IMR-90 (cell line): ENCODE measurements at regions not wholly inside any gene's neighbourhood (a gene's known extent, or its start where the extent isn't known, plus 50 kb on each side); places are given as distances from the start of the nearest gene placed in this dataset.

Source experiments
- ATAC-seq: fragments of 200-7000 bp; cut with Tn5 transposase; 2 replicates; pipeline ENCODE4 v1.9.1; 2020; ENCODE audit warnings: low read depth, mild to moderate bottlenecking, moderate library complexity
- BruUV-seq: library from RNA; stranded (reverse); fragments of 400-500 nt; replicated peaks from 2 replicates; lab custom pipeline; 2021; lab: Mats Ljungman, UMichigan
- CTCF ChIA-PET: fragments of 300-600 bp; formaldehyde crosslinking; extraction: SDS; loops from one replicate; lab custom pipeline; 2021; ENCODE audit warnings: antibody characterized with exemption; lab: Yijun Ruan, JAX
- POLR2A ChIA-PET: fragments of 300-600 bp; sonication (Branson Sonifier 250); formaldehyde crosslinking; loops from one replicate; lab custom pipeline; 2022; ENCODE audit warnings: antibody characterized with exemption; ENCODE audit not compliant: unreplicated experiment; lab: Charles Lee
- DNase-seq: peaks from one replicate; pipeline ENCODE4 v3.0.0; 2013
- H2AFZ ChIP-seq: replicated peaks from 2 replicates; pipeline ENCODE3; 2013; ENCODE audit warnings: low read length, mild to moderate bottlenecking; ENCODE audit not compliant: poor library complexity
- H2AK5ac ChIP-seq: 2 replicates; pipeline ENCODE4 v1.6.1; 2013; ENCODE audit warnings: low read depth, low read length, inconsistent platforms
- H2AK9ac ChIP-seq: replicated peaks from 2 replicates; pipeline ENCODE3; 2013; ENCODE audit warnings: mild to moderate bottlenecking, low read depth, low read length, moderate library complexity; ENCODE audit not compliant: poor library complexity
- H2BK120ac ChIP-seq: 2 replicates; pipeline ENCODE4 v1.6.1; 2013; ENCODE audit warnings: low read depth, low read length, inconsistent platforms
- H2BK15ac ChIP-seq: 3 replicates; pipeline ENCODE4 v1.6.1; 2013; ENCODE audit warnings: low read depth, low read length, inconsistent platforms
- H2BK20ac ChIP-seq: 2 replicates; pipeline ENCODE4 v1.6.1; 2013; ENCODE audit warnings: low read depth, mild to moderate bottlenecking, inconsistent platforms, low read length, moderate library complexity
- H2BK5ac ChIP-seq: 2 replicates; pipeline ENCODE4 v1.6.1; 2013; ENCODE audit warnings: mild to moderate bottlenecking, low read depth, low read length, inconsistent platforms; ENCODE audit not compliant: poor library complexity, severe bottlenecking
- H3K14ac ChIP-seq: replicated peaks from 2 replicates; pipeline ENCODE4 v1.6.1; 2013; ENCODE audit warnings: low read depth, low read length, inconsistent platforms
- H3K18ac ChIP-seq: 2 replicates; pipeline ENCODE4 v1.6.1; 2013; ENCODE audit warnings: low read depth, low read length, control low read depth
- H3K23ac ChIP-seq: 2 replicates; pipeline ENCODE4 v1.6.1; 2013; ENCODE audit warnings: low read depth, low read length, inconsistent platforms
- H3K27ac ChIP-seq: 2 replicates; pipeline ENCODE4 v1.5.1; 2013; ENCODE audit warnings: mild to moderate bottlenecking, control low read depth, low read length; ENCODE audit not compliant: insufficient read depth
- H3K27me3 ChIP-seq: 2 replicates; pipeline ENCODE4 v1.6.1; 2013; ENCODE audit warnings: low read length; ENCODE audit not compliant: control insufficient read depth, insufficient read depth
- H3K36me3 ChIP-seq: 2 replicates; pipeline ENCODE4 v1.6.1; 2013; ENCODE audit warnings: low read length, mixed read lengths; ENCODE audit not compliant: control insufficient read depth, insufficient read depth
- H3K4ac ChIP-seq: 2 replicates; pipeline ENCODE4 v1.6.1; 2013; ENCODE audit warnings: low read depth, low read length, inconsistent platforms
- H3K4me1 ChIP-seq: 2 replicates; pipeline ENCODE4 v1.6.1; 2013; ENCODE audit warnings: low read length, mixed read lengths; ENCODE audit not compliant: control insufficient read depth, insufficient read depth
- H3K4me2 ChIP-seq: 2 replicates; pipeline ENCODE4 v1.6.1; 2013; ENCODE audit warnings: low read depth, mild to moderate bottlenecking, control low read depth, low read length, moderate library complexity
- H3K4me3 ChIP-seq: 2 replicates; pipeline ENCODE4 v1.5.1; 2013; ENCODE audit warnings: low read depth, mild to moderate bottlenecking, control low read depth, low read length, moderate library complexity; ENCODE audit not compliant: insufficient read depth
- H3K56ac ChIP-seq: 2 replicates; pipeline ENCODE4 v1.6.1; 2013; ENCODE audit warnings: low read length, inconsistent platforms; ENCODE audit not compliant: insufficient read depth; ENCODE audit errors: extremely low read depth
- H3K79me1 ChIP-seq, 2 experiments: 2 replicates each; pipeline ENCODE4 v1.6.1; 2013; ENCODE audit warnings: low read length in 2 of 2, inconsistent platforms in 1 of 2, low read depth in 1 of 2
- H3K9ac ChIP-seq: 2 replicates; pipeline ENCODE4 v1.6.1; 2013; ENCODE audit warnings: low read depth, low read length, control low read depth
- H3K9me1 ChIP-seq: 2 replicates; pipeline ENCODE4 v1.6.1; 2013; ENCODE audit warnings: low read length, inconsistent platforms; ENCODE audit not compliant: insufficient read depth
- H3K9me3 ChIP-seq: 2 replicates; pipeline ENCODE4 v1.6.1; 2013; ENCODE audit warnings: low read length; ENCODE audit not compliant: control insufficient read depth, insufficient read depth
- H4K20me1 ChIP-seq: 2 replicates; pipeline ENCODE4 v1.6.1; 2013; ENCODE audit warnings: low read length, inconsistent platforms; ENCODE audit not compliant: insufficient read depth
- H4K5ac ChIP-seq: 2 replicates; pipeline ENCODE4 v1.6.1; 2013; ENCODE audit warnings: mild to moderate bottlenecking, low read depth, low read length, control low read depth
- H4K8ac ChIP-seq, 2 experiments: 2 replicates each; pipeline ENCODE4 v1.6.1; 2013; ENCODE audit warnings: low read depth in 2 of 2, low read length in 2 of 2, control low read depth in 1 of 2, inconsistent platforms in 1 of 2
- H4K91ac ChIP-seq: 2 replicates; pipeline ENCODE4 v1.6.1; 2013; ENCODE audit warnings: low read depth, low read length, inconsistent platforms; ENCODE audit not compliant: insufficient read depth
- BHLHE40 ChIP-seq: fragments of 150-350 bp; IDR thresholded peaks from 2 replicates; pipeline ENCODE4 v1.6.1; 2016; ENCODE audit warnings: mild to moderate bottlenecking, low read depth, low read length
- CEBPB ChIP-seq: IDR thresholded peaks from 2 replicates; pipeline ENCODE4 v1.6.1; 2012; ENCODE audit warnings: low read depth, low read length, improper control_type of control experiment
- CHD1 ChIP-seq: IDR thresholded peaks from 2 replicates; pipeline ENCODE4 v1.6.1; 2012; ENCODE audit warnings: low read depth, low read length, improper control_type of control experiment
- ELK1 ChIP-seq: fragments of 150-350 bp; IDR thresholded peaks from 2 replicates; pipeline ENCODE4 v1.6.1; 2016; ENCODE audit warnings: low read depth, mild to moderate bottlenecking, low read length, moderate library complexity, borderline replicate concordance
- FOS ChIP-seq: fragments of 150-350 bp; IDR thresholded peaks from 2 replicates; pipeline ENCODE4 v1.6.1; 2016; ENCODE audit warnings: low read depth, low read length
- MAFK ChIP-seq: IDR thresholded peaks from 2 replicates; pipeline ENCODE4 v1.6.1; 2012; ENCODE audit warnings: low read depth, low read length, improper control_type of control experiment
- MAZ ChIP-seq: IDR thresholded peaks from 2 replicates; pipeline ENCODE4 v1.6.1; 2012; ENCODE audit warnings: low read depth, mild to moderate bottlenecking, low read length, improper control_type of control experiment, moderate library complexity, borderline replicate concordance
- MXI1 ChIP-seq: IDR thresholded peaks from 2 replicates; pipeline ENCODE4 v1.6.1; 2012; ENCODE audit warnings: low read depth, mild to moderate bottlenecking, low read length, moderate library complexity, borderline replicate concordance
- POLR2A ChIP-seq: IDR thresholded peaks from 2 replicates; pipeline ENCODE4 v1.6.1; 2012; ENCODE audit warnings: mild to moderate bottlenecking, low read depth, low read length
- RAD21 ChIP-seq: IDR thresholded peaks from 2 replicates; pipeline ENCODE4 v1.6.1; 2012; ENCODE audit warnings: low read length, improper control_type of control experiment
- RCOR1 ChIP-seq: IDR thresholded peaks from 2 replicates; pipeline ENCODE4 v1.6.1; 2012; ENCODE audit warnings: mild to moderate bottlenecking, low read length, improper control_type of control experiment; ENCODE audit not compliant: insufficient replicate concordance
- RFX5 ChIP-seq: IDR thresholded peaks from 2 replicates; pipeline ENCODE4 v1.8.0; 2012; ENCODE audit warnings: low read depth, mild to moderate bottlenecking, low read length, moderate library complexity
- SMC3 ChIP-seq: fragments of 150-350 bp; IDR thresholded peaks from 2 replicates; pipeline ENCODE4 v1.6.1; 2016; ENCODE audit warnings: low read depth, mild to moderate bottlenecking, antibody characterized with exemption, low read length, moderate library complexity
- USF2 ChIP-seq: fragments of 150-350 bp; IDR thresholded peaks from 2 replicates; pipeline ENCODE4 v1.6.1; 2017; ENCODE audit warnings: mild to moderate bottlenecking, antibody characterized with exemption, low read length, low read depth
- WGBS, 2 experiments: methylation state at CpG; one replicate each; pipeline versions ENCODE4 v1.1.5 to v1.1.7; 2013; ENCODE audit warnings: missing lambda C conversion rate in 2 of 2; ENCODE audit not compliant: insufficient read length in 1 of 2; ENCODE audit errors: extremely low coverage in 2 of 2; 5-methylcytosine and 5-hydroxymethylcytosine counted together
- dilution Hi-C: fragments of 300-500 bp; cut with HindIII; formaldehyde crosslinking; loops from one replicate; pipeline ENCODE4 v1.14.3; 2018; ENCODE audit warnings: low sequenced_read_pairs; ENCODE audit not compliant: unreplicated experiment
- in situ Hi-C: fragments of 300-500 bp; cut with MboI; formaldehyde crosslinking; loops from 3 replicates; pipeline ENCODE4 v1.14.3; 2019; ENCODE audit warnings: low sequenced_read_pairs, inconsistent platforms, mixed read lengths
- intact Hi-C: fragments of 100-400 bp; cut with micrococcal nuclease; formaldehyde crosslinking; loops from 2 replicates; pipeline ENCODE4 v1.10.0; 2022

GRCh38 chr13:40061466-40062450 is 406.3 kb downstream of the COG6 start:
- no peak overlapping the region for H2BK120ac ChIP-seq
- in situ Hi-C loops (no loop called here), dilution Hi-C loops (no loop called here), intact Hi-C loops (no loop called here)
- H4K91ac ChIP-seq, result no peak overlapping the region
- TF ChIP-seq CHD1 (no peak), SMC3 (no peak), ELK1 (no peak), POLR2A (no peak), CEBPB (no peak), USF2 (no peak), FOS (no peak), RFX5 (no peak), RCOR1 (no peak), RAD21 (no peak), MAFK (no peak), MAZ (no peak), BHLHE40 (no peak), MXI1 (no peak)
- no peaks in the 10 kb centered on the region for H3K4me1 ChIP-seq
- H4K20me1 ChIP-seq, result no peaks in the 10 kb centered on the region
- no peak overlapping the region for H2BK15ac ChIP-seq
- no peaks in the 10 kb centered on the region for H3K9me3 ChIP-seq
- no peak overlapping the region for H3K4ac ChIP-seq
- ChIA-PET POLR2A (no interaction called here), CTCF (interaction anchor here (0.6 kb wide), 1 partner anchor 243 kb away, joined by 7 read pairs; no protein-coding TSS in a partner anchor)
- DNase-seq (no peak), ATAC-seq (no peak)
- H3K9me1 ChIP-seq, result no peaks in the 10 kb centered on the region
- H3K18ac ChIP-seq, result no peak overlapping the region
- no peak overlapping the region for H2AK5ac ChIP-seq
- no CpG with 5 or more reads among the region's 7 CpGs for WGBS, 2 experiments
- no peak overlapping the region for H3K4me3 ChIP-seq
- H3K4me2 ChIP-seq, result no peak overlapping the region
- H3K9ac ChIP-seq, result no peak overlapping the region
- H3K56ac ChIP-seq, result no peak overlapping the region
- no peak overlapping the region for H2BK20ac ChIP-seq
- no peak overlapping the region for H3K27ac ChIP-seq
- H2BK5ac ChIP-seq, result no peak overlapping the region
- H4K5ac ChIP-seq, result no peak overlapping the region
- no peaks in the 10 kb centered on the region for H3K27me3 ChIP-seq
- H3K36me3 ChIP-seq, result no peaks in the 10 kb centered on the region
- no peak overlapping the region for H2AFZ ChIP-seq
- H3K23ac ChIP-seq, result no peak overlapping the region
- no peak overlapping the region for H2AK9ac ChIP-seq
- no peak overlapping the region for H4K8ac ChIP-seq
- no peak overlapping the region for H3K14ac ChIP-seq
- no TSS peak for BruUV-seq
- H3K79me1 ChIP-seq, result no peaks in the 10 kb centered on the region
